HL-60 (cell line): ENCODE measurements at regions not wholly inside any gene's neighbourhood (a gene's known extent, or its start where the extent isn't known, plus 50 kb on each side); places are given as distances from the start of the nearest gene placed in this dataset.
"Not testable (repeated sequence)": the region's sequence is repeated elsewhere in the genome, so short reads cannot be mapped to it uniquely, and the experiment has no call there.

ENCODE experiments used
- DNase-seq, 2 experiments: peaks; one replicate each; pipeline ENCODE4 v3.0.0-alpha.2; 2010 to 2020; ENCODE audit warnings: low read depth in 1 of 2, low spot score in 1 of 2
- H3K27ac ChIP-seq: fragments of 250-450 bp; sonication (Bioruptor Pico); replicated peaks from 2 replicates; pipeline ENCODE4 v1.5.1; 2020; ENCODE audit warnings: mild to moderate bottlenecking, moderate library complexity
- H3K27me3 ChIP-seq: fragments of 250-450 bp; sonication (Bioruptor Pico); 2 replicates; pipeline ENCODE4 v1.5.1; 2021; ENCODE audit warnings: mild to moderate bottlenecking, moderate library complexity; ENCODE audit not compliant: insufficient read depth, poor library complexity, severe bottlenecking
- H3K4me3 ChIP-seq: replicated peaks from 2 replicates; pipeline ENCODE4 v1.5.1; 2011; ENCODE audit warnings: mild to moderate bottlenecking, control low read depth, low read length; ENCODE audit not compliant: insufficient read depth
- CTCF ChIP-seq: IDR thresholded peaks from one replicate; pipeline ENCODE4 v1.5.1; 2011; ENCODE audit warnings: low read length, control low read depth, inconsistent platforms; ENCODE audit not compliant: insufficient read depth
- GABPA ChIP-seq: IDR thresholded peaks from 2 replicates; pipeline ENCODE4 v1.6.1; 2012; ENCODE audit warnings: low read depth
- POLR2AphosphoS5 ChIP-seq: IDR thresholded peaks from 2 replicates; pipeline ENCODE4 v1.6.1; 2012; ENCODE audit warnings: low read depth
- REST ChIP-seq: IDR thresholded peaks from 2 replicates; pipeline ENCODE4 v1.6.1; 2012; ENCODE audit warnings: low read depth; ENCODE audit not compliant: insufficient replicate concordance
- SPI1 ChIP-seq: IDR thresholded peaks from 2 replicates; pipeline ENCODE4 v1.6.1; 2012; ENCODE audit warnings: low read depth, mild to moderate bottlenecking, borderline replicate concordance

- no peak for DNase-seq
- Histone ChIP-seq H3K4me3 (no peak overlapping the region), H3K27ac (no peak overlapping the region), H3K27me3 (no peaks in the 10 kb centered on the region)
- no peak for TF ChIP-seq GABPA
- TF ChIP-seq POLR2AphosphoS5 = no peak
- no peak for TF ChIP-seq CTCF
Measured at GRCh38 chr2:131590366-131590765, 62.7 kb downstream of the CCDC74A start.

GRCh38 chr2:131590896-131591295 is 63.2 kb downstream of the CCDC74A start:
- Histone ChIP-seq H3K27me3 (no peaks in the 10 kb centered on the region), H3K27ac (no peak overlapping the region), H3K4me3 (no peak overlapping the region)
- TF ChIP-seq GABPA = no peak
- no peak for TF ChIP-seq REST
- TF ChIP-seq SPI1 = no peak
- TF ChIP-seq CTCF = no peak
- no peak for TF ChIP-seq POLR2AphosphoS5
- no peak for DNase-seq

DNA sequence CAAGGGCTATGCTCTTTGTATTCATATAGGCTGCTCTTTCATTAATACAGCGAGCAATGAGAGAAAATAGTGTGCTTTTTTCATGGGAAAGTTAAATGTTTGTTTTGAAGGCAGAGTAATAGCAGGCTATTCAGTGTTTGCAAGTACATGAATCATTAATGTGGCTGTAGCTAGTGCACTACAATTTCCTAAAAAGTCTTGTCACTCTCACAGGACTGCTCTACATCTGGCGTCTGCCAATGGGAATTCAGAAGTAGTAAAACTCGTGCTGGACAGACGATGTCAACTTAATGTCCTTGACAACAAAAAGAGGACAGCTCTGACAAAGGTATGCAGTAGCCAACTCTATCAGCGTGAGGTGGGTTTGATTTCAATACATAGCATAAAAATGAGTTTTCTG is 68.9 kb downstream of the CCDC74A start:
- H3K27ac ChIP-seq, DNase-seq, H3K4me3 ChIP-seq, H3K27me3 ChIP-seq: not testable (repeated sequence)

GRCh38 chr2:131602444-131602843 is 74.8 kb downstream of the CCDC74A start:
- not testable (repeated sequence) for H3K27me3 ChIP-seq, H3K4me3 ChIP-seq, H3K27ac ChIP-seq, DNase-seq

- not testable (repeated sequence) for H3K27me3 ChIP-seq, DNase-seq, H3K27ac ChIP-seq, H3K4me3 ChIP-seq
Measured at GRCh38 chr2:131604652-131605051, 77.0 kb downstream of the CCDC74A start.

DNA sequence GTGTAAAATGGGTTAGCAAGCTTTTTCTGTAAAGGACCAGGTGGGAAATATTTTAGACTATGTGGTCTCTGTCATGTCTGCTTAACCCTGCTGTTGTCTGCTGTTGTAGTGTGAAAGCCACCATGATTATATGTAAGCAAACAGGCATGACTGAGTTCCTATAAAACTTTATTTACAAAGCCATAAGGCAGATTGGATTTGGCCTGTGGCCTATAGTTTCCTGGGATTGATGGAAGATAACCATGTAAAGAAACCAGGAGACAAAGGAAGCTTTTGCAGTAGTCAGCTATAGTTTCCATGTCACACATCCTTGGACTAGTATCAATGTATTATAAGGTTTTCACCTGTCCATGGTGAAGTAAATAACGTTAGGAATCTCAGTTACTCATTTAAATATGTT is 78.7 kb downstream of the CCDC74A start:
- H3K27me3 ChIP-seq, H3K27ac ChIP-seq, DNase-seq, H3K4me3 ChIP-seq: not testable (repeated sequence)

GRCh38 chr2:131607056-131607455 is 79.4 kb downstream of the CCDC74A start:
- H3K27me3 ChIP-seq, H3K27ac ChIP-seq, H3K4me3 ChIP-seq, DNase-seq: not testable (repeated sequence)

GRCh38 chr2:131614539-131614938 is 86.9 kb downstream of the CCDC74A start:
- DNase-seq, H3K4me3 ChIP-seq, H3K27ac ChIP-seq, H3K27me3 ChIP-seq: not testable (repeated sequence)

DNA sequence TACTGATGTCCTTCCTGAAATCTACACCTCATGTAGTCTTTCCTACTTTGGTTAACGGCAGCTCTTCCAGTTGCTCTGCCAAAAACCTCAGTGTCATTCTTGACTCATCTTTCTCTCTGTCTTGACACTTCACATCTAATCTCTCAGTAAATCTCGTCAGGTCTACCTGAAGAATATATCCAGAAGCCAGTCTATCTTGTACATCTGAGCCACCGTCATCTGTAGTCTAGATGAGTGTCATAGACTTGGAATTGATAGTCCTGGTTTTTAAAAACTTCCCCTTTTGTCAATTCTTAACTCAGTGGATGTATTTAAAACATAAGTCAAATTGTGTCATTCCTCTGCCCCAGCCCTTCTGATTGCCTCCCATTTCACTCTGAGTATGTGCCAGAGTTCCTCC is 90.6 kb downstream of the CCDC74A start:
- not testable (repeated sequence) for DNase-seq, H3K27ac ChIP-seq, H3K27me3 ChIP-seq, H3K4me3 ChIP-seq
